ENCODE measurements at regions not wholly inside any gene's neighbourhood (a gene's known extent, or its start where the extent isn't known, plus 50 kb on each side); places are given as distances from the start of the nearest gene placed in this dataset.
"Not testable (repeated sequence)": the region's sequence is repeated elsewhere in the genome, so short reads cannot be mapped to it uniquely, and the experiment has no call there.

GRCh38 chr6:85078058-85078457, 313.7 kb upstream of the TBX18 start:
- peak; percentile 88 for DNase-seq (ENCODE audit: low read depth)

- no peak for DNase-seq (ENCODE audit: low read depth)
Measured at GRCh38 chr6:85077098-85077497, 312.7 kb upstream of the TBX18 start.

- not testable (repeated sequence) for DNase-seq (ENCODE audit: low read depth)
Measured at GRCh38 chr6:85071845-85072244, 307.4 kb upstream of the TBX18 start.

GRCh38 chr6:85069577-85069976, 305.2 kb upstream of the TBX18 start:
- no peak for DNase-seq (ENCODE audit: low read depth)

GRCh38 chr6:85068221-85068620, 303.8 kb upstream of the TBX18 start:
- DNase-seq (ENCODE audit: low read depth), result no peak

GRCh38 chr6:85066266-85066665, 301.9 kb upstream of the TBX18 start:
- no peak for DNase-seq (ENCODE audit: low read depth)

- no peak for DNase-seq (ENCODE audit: low read depth)
Measured at GRCh38 chr6:85065831-85066230, 301.4 kb upstream of the TBX18 start.

GRCh38 chr6:85063611-85064010, 299.2 kb upstream of the TBX18 start:
- no peak for DNase-seq (ENCODE audit: low read depth)

- DNase-seq (ENCODE audit: low read depth), result no peak
Measured at GRCh38 chr6:85062884-85063283, 298.5 kb upstream of the TBX18 start.

- DNase-seq (ENCODE audit: low read depth), result no peak
Measured at GRCh38 chr6:85058806-85059205, 294.4 kb upstream of the TBX18 start.

- DNase-seq (ENCODE audit: low read depth), result no peak
Measured at GRCh38 chr6:85050149-85050548, 285.8 kb upstream of the TBX18 start.

- no peak for DNase-seq (ENCODE audit: low read depth)
Measured at GRCh38 chr6:85049282-85049681, 284.9 kb upstream of the TBX18 start.

GRCh38 chr6:85047818-85048217, 283.4 kb upstream of the TBX18 start:
- no peak for DNase-seq (ENCODE audit: low read depth)

GRCh38 chr6:85045767-85046166, 281.4 kb upstream of the TBX18 start:
- DNase-seq (ENCODE audit: low read depth), result not testable (repeated sequence)

GRCh38 chr6:85044361-85044760, 280.0 kb upstream of the TBX18 start:
- DNase-seq (ENCODE audit: low read depth), result no peak

GRCh38 chr6:85041376-85041775, 277.0 kb upstream of the TBX18 start:
- DNase-seq (ENCODE audit: low read depth), result no peak

- no peak for DNase-seq (ENCODE audit: low read depth)
Measured at GRCh38 chr6:85037221-85037620, 272.8 kb upstream of the TBX18 start.

- no peak for DNase-seq (ENCODE audit: low read depth)
Measured at GRCh38 chr6:85035766-85036165, 271.4 kb upstream of the TBX18 start.

- no peak for DNase-seq (ENCODE audit: low read depth)
Measured at GRCh38 chr6:85033547-85033946, 269.1 kb upstream of the TBX18 start.

GRCh38 chr6:85026021-85026420, 261.6 kb upstream of the TBX18 start:
- no peak for DNase-seq (ENCODE audit: low read depth)

GRCh38 chr6:85023721-85024120, 259.3 kb upstream of the TBX18 start:
- no peak for DNase-seq (ENCODE audit: low read depth)

GRCh38 chr6:85017352-85017751, 253.0 kb upstream of the TBX18 start:
- no peak for DNase-seq (ENCODE audit: low read depth)

GRCh38 chr6:85016726-85017125, 252.3 kb upstream of the TBX18 start:
- no peak for DNase-seq (ENCODE audit: low read depth)

- DNase-seq (ENCODE audit: low read depth), result peak; percentile 64
Measured at GRCh38 chr6:85015396-85015990, 251.1 kb upstream of the TBX18 start.

GRCh38 chr6:85010865-85011264, 246.5 kb upstream of the TBX18 start:
- DNase-seq (ENCODE audit: low read depth), result no peak
